Activated T-helper 1 cell treated with Interleukin-2 at 50 U/mL for 16 hours (primary cell): ENCODE measurements at regions not wholly inside any gene's neighbourhood (a gene's known extent, or its start where the extent isn't known, plus 50 kb on each side); places are given as distances from the start of the nearest gene placed in this dataset.

Experiments
- DNase-seq: peaks from one replicate; pipeline ENCODE4 v3.0.0-alpha.2; 2020; ENCODE audit warnings: low read depth

- DNase-seq, result no peak
Measured at GRCh38 chr1:209382231-209383100, 201.0 kb upstream of the CAMK1G start.

GRCh38 chr1:209383422-209383821 is 200.1 kb upstream of the CAMK1G start:
- DNase-seq, result no peak

DNA sequence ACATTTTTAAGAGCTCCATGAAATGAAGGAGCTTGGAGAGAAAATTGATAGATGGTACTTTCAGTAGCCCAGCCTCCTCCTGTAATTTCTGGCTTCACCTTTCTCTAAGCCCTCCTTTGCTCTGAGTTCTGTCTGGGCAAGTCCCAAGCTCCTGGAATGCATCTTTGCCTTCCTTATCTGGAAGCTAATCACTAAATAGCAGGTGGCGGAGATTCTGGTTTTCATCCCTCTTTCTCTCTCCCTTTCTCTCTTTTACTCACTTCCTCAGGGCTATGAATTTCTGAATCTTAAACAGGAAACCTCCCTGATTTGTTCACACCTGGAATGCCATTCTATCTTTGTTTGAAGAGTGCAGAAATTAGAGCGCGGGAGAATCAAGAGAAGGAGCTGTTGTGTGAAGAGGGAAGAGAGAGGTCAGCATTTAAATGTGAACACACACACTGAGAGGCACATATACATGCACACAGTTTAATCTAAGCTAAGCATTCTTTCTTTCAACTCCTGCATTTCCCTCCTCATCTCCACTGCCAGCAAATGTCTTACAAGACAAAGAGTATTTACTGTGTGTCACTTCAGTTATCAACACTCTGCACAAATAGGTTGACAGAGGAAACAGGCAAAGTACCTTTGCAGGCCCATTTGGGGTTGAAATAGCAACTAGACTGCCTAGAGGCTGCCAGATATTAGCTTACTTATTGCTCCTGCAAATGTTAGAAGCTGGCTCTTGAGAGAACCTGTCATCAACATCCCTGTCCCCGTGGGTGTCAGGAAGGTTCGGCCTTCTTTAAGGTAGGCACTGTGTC is 199.4 kb upstream of the CAMK1G start:
- DNase-seq, result no peak

- DNase-seq, result no peak
Measured at GRCh38 chr1:209384710-209385550, 198.6 kb upstream of the CAMK1G start.

DNA sequence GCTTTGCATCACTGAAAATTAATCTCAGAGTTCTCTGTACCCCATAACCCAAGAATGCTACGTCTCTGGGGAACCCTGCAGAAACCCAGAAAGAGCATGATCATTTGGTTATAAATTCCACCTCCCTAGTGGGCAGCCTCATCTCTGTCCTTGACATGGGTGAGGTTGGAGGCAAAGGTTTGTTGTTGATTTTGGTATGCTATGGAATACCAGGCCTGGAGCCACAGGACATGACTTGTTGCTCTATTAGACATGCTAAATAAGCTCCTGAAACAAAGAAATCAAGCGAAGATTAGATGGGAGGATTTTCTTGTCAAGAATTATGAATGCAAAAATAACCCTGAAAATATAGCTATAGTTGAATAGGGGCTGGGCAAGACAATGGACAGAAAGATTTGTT is 197.4 kb upstream of the CAMK1G start:
- DNase-seq, result no peak

GRCh38 chr1:209387271-209387968 is 196.1 kb upstream of the CAMK1G start:
- DNase-seq, result no peak

DNA sequence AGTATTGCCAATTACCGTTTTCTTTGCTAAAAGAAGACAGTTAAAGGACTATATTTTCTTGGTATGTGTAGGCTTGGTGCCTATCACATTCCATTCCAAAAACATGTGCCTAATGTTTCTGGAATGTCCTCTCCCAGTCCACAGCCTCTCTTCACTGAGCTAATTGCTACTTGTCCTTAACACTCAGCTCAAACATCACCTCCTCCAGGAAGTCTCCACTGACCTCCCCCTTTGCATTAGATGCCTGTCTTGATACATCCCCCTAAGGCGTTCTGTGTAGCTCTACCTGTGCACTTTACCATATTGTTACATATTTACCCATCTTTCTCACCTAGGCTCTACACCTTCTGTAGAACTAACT is 195.6 kb upstream of the CAMK1G start:
- no peak for DNase-seq

DNA sequence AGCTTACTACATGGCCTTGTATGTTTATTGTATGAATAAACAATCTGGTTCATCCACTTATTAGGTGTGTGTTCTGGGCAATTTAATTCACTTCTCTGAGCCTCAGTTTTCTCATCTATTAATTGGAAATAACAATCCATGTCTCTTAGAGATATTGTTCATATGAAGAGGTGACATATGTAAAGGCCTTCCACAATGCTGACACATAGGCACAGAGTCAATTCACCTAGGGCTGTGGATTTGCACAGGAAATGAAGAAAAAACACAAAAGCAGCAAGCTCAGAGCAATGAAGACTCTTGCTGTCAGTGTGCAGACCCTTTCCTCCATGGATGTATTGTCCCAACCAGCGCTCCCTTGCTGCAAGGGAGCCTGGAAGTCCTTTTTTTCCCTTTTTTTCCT is 195.2 kb upstream of the CAMK1G start:
- DNase-seq, result no peak

GRCh38 chr1:209389258-209389657 is 194.3 kb upstream of the CAMK1G start:
- DNase-seq, result no peak

GRCh38 chr1:209389975-209390374 is 193.5 kb upstream of the CAMK1G start:
- DNase-seq, result no peak

GRCh38 chr1:209390764-209391163 is 192.8 kb upstream of the CAMK1G start:
- no peak for DNase-seq

- DNase-seq, result no peak
Measured at GRCh38 chr1:209391792-209392191, 191.7 kb upstream of the CAMK1G start.

- no peak for DNase-seq
Measured at GRCh38 chr1:209395169-209395568, 188.3 kb upstream of the CAMK1G start.

DNA sequence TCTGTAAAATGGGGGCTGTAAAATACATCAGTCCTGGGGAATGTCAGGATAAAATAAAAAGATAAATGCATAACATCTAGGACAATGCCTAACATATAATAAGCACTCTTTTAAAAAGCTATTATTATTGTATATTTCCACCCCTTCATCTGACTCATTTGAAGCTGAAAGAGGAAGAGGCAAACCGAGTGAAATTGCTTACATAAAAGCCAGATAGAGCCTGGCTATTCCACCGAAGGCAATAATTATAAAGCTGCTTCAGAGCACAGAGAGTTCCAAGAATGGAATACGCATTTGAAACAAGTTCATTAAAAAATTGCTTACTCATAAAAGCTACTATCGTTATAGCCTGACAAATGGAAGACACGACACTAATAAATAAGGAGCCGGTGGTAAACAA is 186.1 kb upstream of the CAMK1G start:
- no peak for DNase-seq

GRCh38 chr1:209397910-209398309 is 185.6 kb upstream of the CAMK1G start:
- DNase-seq, result no peak

DNA sequence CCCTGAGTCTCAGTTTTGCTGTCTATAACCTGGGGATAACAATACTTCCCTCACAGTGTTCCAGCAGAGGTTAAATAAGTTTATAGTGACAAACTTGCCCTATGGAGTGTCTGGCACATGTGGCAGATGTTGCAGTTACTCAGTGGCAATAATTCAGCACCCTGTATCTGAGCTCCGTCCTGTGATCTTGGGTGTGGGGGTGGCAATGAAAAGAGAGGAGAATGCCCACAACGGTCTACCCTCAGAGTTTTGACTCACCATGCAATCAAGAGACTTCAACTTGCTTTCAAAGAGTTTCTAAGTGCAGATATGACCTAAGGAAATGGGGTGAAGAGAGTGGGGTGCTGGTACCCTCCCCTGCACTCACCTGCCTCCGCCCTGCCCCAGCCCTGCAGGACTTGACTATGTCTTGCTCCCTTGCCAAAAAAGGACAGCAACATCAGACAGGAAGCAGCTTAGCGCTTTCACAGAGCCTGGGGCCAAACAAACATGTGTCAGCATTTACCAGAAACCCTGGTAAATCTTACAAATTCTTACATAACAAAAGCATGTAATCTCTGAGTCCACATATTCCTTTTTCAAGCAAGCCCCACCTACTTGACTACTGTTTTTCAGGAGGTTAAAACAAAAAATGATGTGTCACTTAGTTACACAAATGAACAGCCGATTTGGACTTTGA is 185.1 kb upstream of the CAMK1G start:
- no peak for DNase-seq

DNA sequence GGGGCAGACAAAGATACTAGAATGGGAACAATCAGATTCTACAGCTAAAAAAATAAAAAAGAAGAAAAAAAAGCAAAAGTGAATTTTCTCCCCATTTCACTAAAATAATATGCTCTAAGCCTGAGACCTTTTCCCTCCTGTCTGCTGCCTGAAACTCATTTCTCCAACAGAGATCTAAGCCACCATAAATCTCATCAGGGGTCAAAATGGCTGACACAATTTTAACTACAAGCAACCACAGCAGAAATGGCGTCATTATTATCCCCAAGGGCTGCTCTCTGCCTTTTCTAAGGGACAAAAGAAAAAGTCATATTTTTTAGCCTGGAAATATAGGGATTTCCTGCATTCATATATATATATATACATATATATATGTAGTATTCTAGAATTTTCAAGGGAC is 183.7 kb upstream of the CAMK1G start:
- DNase-seq, result no peak

GRCh38 chr1:209400351-209401220 is 182.9 kb upstream of the CAMK1G start:
- DNase-seq, result no peak

DNA sequence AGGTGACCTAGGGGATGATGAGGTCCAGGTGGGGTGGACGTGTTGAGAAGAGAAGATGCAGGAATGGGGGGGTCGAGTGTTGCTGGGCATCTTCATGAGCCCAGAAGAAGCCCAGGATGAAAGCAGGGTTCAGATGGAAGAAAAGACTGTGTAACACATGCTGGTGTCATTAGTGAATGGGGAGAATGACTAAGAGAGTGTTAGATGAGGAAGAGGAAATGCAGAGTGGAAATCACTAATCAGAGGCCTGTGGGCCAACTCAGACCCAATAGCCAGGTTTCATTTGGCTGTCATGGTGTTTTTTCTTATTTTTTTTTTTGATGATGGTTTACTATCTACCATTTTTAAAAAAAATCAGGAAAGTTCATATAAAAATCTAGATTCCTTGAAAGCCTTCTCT is 180.8 kb upstream of the CAMK1G start:
- no peak for DNase-seq

- DNase-seq, result no peak
Measured at GRCh38 chr1:209403921-209404320, 179.6 kb upstream of the CAMK1G start.
